GM12873 (cell line): ENCODE measurements at regions not wholly inside any gene's neighbourhood (a gene's known extent, or its start where the extent isn't known, plus 50 kb on each side); places are given as distances from the start of the nearest gene placed in this dataset.

ENCODE experiments used
- TF ChIP-seq, protein P1 (sequence below): IDR thresholded peaks from 2 replicates; pipeline ENCODE4 v1.5.1; 2012; ENCODE audit warnings: low read depth, mild to moderate bottlenecking, moderate library complexity, low read length, control low read depth; ENCODE audit not compliant: insufficient read depth; ENCODE audit errors: missing control alignments

DNA sequence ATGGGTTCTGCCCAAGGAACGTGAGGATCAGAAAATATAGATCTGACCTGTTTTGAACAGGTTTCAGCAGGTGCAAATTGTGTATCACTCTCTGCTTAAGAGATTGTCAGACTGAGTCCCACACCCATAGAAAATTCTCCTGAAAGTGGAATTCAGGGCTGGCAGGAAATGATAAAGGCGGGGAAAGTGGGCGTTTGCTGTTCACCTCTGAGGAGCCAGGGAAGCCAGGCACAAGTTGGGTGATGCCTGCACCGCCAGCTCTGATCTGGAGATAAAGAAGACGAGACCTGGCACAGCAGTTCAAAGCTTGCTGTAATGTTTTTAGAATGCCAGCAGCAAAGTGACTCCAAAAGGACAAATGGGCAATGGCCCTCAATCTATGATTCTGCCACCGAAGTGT is 356.5 kb upstream of the SOX5 start:
- TF ChIP-seq, protein P1, sequence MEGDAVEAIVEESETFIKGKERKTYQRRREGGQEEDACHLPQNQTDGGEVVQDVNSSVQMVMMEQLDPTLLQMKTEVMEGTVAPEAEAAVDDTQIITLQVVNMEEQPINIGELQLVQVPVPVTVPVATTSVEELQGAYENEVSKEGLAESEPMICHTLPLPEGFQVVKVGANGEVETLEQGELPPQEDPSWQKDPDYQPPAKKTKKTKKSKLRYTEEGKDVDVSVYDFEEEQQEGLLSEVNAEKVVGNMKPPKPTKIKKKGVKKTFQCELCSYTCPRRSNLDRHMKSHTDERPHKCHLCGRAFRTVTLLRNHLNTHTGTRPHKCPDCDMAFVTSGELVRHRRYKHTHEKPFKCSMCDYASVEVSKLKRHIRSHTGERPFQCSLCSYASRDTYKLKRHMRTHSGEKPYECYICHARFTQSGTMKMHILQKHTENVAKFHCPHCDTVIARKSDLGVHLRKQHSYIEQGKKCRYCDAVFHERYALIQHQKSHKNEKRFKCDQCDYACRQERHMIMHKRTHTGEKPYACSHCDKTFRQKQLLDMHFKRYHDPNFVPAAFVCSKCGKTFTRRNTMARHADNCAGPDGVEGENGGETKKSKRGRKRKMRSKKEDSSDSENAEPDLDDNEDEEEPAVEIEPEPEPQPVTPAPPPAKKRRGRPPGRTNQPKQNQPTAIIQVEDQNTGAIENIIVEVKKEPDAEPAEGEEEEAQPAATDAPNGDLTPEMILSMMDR, result no peak

DNA sequence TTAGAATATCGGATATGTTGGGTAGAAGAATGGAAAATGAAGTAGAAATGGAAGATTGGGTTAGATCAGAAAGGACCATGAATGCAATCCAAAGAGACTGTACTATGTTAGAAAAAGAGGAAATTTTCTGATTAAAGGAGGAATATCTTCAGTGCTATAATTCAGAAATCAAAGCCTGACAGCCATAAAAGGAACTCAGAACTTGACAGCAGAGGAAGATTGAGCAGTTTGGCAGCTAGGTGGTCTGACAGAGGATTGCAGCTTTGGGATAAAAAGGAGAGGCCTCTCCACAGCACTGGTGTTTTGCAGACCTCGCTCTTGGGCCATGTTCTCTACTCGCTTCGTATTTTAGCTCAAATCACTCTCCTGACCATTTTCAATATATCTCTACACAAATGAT is 354.8 kb upstream of the SOX5 start:
- TF ChIP-seq, protein P1, result no peak

DNA sequence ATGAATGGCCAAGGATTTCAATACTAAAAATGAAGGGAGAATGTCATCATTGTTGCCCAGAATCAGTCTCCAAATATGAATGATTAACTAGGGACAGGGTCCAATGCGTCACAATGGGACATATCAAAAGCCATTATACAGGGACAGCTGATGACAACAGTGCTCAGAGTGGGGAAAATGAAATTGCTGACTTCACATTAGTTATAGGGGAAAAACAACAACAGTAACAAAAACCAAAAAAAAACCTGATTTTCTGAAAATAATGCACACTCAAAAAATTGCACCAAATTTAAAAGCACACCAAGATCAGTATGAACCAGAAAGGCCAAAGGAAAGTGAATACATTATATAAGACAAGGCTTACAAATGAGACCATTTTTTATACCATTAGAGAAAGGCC is 353.2 kb upstream of the SOX5 start:
- TF ChIP-seq, protein P1, result no peak

DNA sequence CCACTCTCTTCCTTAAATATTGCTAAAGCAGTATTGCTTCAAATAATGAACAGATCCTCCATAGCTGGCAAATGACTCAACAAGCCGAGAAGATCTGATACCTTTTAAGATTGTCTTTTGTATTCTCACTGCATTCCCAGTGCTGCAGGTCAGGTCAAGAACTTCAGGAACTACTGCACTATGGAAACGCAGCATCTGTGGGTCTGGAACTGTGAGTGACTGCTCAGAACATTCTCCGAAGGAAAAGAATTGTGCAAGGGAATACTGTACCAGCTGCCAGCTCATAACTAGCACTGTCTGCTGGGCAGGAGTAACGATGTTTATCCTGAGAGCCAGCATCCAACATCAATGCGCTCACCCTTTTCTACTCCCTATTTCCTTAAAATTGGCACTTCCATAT is 348.0 kb upstream of the SOX5 start:
- TF ChIP-seq, protein P1, result no peak

DNA sequence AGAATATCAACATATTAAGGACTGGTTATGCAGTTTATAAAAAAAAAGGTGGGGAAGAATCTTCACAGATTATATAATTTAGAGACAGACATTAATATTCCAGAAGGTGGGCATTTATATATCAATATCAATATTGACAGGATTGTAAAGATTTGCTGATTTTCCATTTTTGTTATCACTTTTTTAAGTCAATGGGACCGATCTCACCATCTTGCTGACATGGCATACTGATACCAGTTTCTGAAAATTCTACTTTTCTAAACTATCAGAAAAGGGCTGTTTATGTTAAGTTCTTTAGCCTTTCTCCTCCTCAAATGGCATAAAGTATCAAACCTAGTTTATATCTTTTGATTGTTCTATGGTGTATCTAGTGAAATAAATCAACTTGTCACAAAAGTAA is 344.1 kb upstream of the SOX5 start:
- TF ChIP-seq, protein P1, result no peak

DNA sequence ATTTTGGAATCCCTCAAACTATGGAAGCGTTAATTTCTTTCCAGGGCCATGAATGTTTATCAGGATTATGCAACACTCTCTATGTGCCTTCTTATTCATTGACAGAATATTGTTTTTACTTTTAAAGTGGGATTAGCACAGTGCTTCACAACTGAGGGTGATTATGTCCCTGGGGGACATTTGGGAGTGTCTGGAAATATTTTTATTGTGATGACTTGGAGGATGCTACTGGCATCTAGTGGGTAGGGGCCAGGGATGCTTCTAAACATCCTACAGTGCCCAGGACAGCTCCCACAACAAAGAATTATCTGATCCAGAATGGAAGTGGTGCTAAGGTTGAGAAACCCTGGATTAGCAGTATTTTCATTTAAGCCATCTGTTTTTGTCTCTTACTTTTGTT is 338.5 kb upstream of the SOX5 start:
- TF ChIP-seq, protein P1, result no peak

DNA sequence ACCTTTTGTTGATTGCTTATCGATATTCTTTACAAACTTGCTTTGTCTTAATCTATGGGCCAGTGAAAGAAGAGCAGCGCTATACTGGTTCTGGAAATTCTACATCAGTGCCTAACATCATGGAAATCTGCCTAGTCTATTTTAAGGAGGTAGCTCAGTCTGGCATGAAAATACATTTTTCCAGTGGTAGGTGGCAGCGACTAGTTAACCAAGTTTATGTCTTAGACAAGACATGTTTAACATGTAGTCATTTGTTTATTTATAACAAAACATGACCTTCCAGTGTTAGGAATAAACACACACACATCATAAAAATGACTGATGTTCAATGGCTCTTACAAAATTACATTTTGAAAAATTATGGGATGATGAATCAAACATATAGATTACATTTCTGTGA is 336.0 kb upstream of the SOX5 start:
- TF ChIP-seq, protein P1, result no peak
